Neural progenitor cell (in vitro differentiated cells): ENCODE measurements at regions not wholly inside any gene's neighbourhood (a gene's known extent, or its start where the extent isn't known, plus 50 kb on each side); places are given as distances from the start of the nearest gene placed in this dataset.

Experiments used
- DNase-seq: peaks from one replicate; pipeline ENCODE4 v3.0.0-alpha.2; 2016; ENCODE audit warnings: low spot score
- H2AFZ ChIP-seq: fragments of 200-600 bp; sonication (generic); replicated peaks from 2 replicates; pipeline ENCODE4 v1.6.1; 2016; ENCODE audit warnings: antibody characterized with exemption
- H3F3A ChIP-seq: fragments of 200-600 bp; sonication (generic); 2 replicates; pipeline ENCODE4 v1.6.1; 2016; ENCODE audit warnings: antibody characterized with exemption, low read depth
- H3K27ac ChIP-seq: fragments of 200-600 bp; sonication (generic); 2 replicates; pipeline ENCODE4 v1.5.1; 2016; ENCODE audit warnings: mild to moderate bottlenecking
- H3K27me3 ChIP-seq: fragments of 200-600 bp; sonication (generic); 2 replicates; pipeline ENCODE4 v1.6.1; 2016; ENCODE audit warnings: mild to moderate bottlenecking, moderate library complexity
- H3K36me3 ChIP-seq: fragments of 200-600 bp; sonication (generic); 2 replicates; pipeline ENCODE4 v1.5.1; 2016
- H3K4me1 ChIP-seq: fragments of 200-600 bp; sonication (generic); 2 replicates; pipeline ENCODE4 v1.6.1; 2016; ENCODE audit warnings: mixed run types
- H3K4me2 ChIP-seq: fragments of 200-600 bp; sonication (generic); 2 replicates; pipeline ENCODE4 v1.6.1; 2016
- H3K4me3 ChIP-seq: fragments of 200-600 bp; sonication (generic); 2 replicates; pipeline ENCODE4 v1.5.1; 2016
- H3K79me2 ChIP-seq: fragments of 200-600 bp; sonication (generic); 2 replicates; pipeline ENCODE4 v1.6.1; 2016; ENCODE audit warnings: low read depth
- H3K9ac ChIP-seq: fragments of 200-600 bp; sonication (generic); 2 replicates; pipeline ENCODE4 v1.6.1; 2016
- H3K9me3 ChIP-seq: fragments of 200-600 bp; sonication (generic); 2 replicates; pipeline ENCODE4 v1.5.1; 2016; ENCODE audit warnings: low read depth
- H4K20me1 ChIP-seq: fragments of 200-600 bp; sonication (generic); 2 replicates; pipeline ENCODE4 v1.6.1; 2016; ENCODE audit warnings: low read depth
- H3K27ac Mint-ChIP-seq: 3 replicates; pipeline ENCODE4 v1.8.0; 2021; ENCODE audit warnings: mixed read lengths
- H3K27me3 Mint-ChIP-seq: 2 replicates; pipeline ENCODE4 v1.8.0; 2022; ENCODE audit warnings: low read depth, mild to moderate bottlenecking, inconsistent platforms, moderate library complexity, mixed read lengths; ENCODE audit not compliant: insufficient read depth
- H3K36me3 Mint-ChIP-seq: 3 replicates; pipeline ENCODE4 v1.8.0; 2021; ENCODE audit warnings: mixed read lengths
- H3K4me1 Mint-ChIP-seq: 3 replicates; pipeline ENCODE4 v1.8.0; 2021; ENCODE audit warnings: mixed read lengths
- H3K4me3 Mint-ChIP-seq: 3 replicates; pipeline ENCODE4 v1.8.0; 2021; ENCODE audit warnings: mild to moderate bottlenecking, moderate library complexity, mixed read lengths
- H3K9me3 Mint-ChIP-seq: 3 replicates; pipeline ENCODE4 v1.8.0; 2020; ENCODE audit warnings: mixed read lengths
- CTCF ChIP-seq: fragments of 200-600 bp; sonication (generic); IDR thresholded peaks from 2 replicates; pipeline ENCODE4 v1.5.1; 2017; ENCODE audit warnings: antibody characterized with exemption, mild to moderate bottlenecking
- EZH2 ChIP-seq: fragments of 200-600 bp; sonication (generic); IDR thresholded peaks from 2 replicates; pipeline ENCODE4 v1.6.1; 2017; ENCODE audit warnings: antibody characterized with exemption, mild to moderate bottlenecking, moderate library complexity
- EZH2phosphoT487 ChIP-seq: fragments of 200-600 bp; sonication (generic); IDR thresholded peaks from 2 replicates; pipeline ENCODE4 v1.6.1; 2017; ENCODE audit warnings: antibody characterized with exemption

- TF ChIP-seq CTCF: no peak
- no peak for TF ChIP-seq EZH2phosphoT487
- H3K4me1 ChIP-seq: no peaks in the 10 kb centered on the region
- no peak overlapping the region for H3K4me2 ChIP-seq
- no peaks in the 10 kb centered on the region for H3K36me3 Mint-ChIP-seq
- no peak overlapping the region for H3K4me3 Mint-ChIP-seq
- no peaks in the 10 kb centered on the region for H3K27me3 Mint-ChIP-seq
- H3K9ac ChIP-seq: no peak overlapping the region
- H3F3A ChIP-seq: no peaks in the 10 kb centered on the region
- no peaks in the 10 kb centered on the region for H3K27me3 ChIP-seq
- H2AFZ ChIP-seq: no peak overlapping the region
- no peaks in the 10 kb centered on the region for H3K9me3 ChIP-seq
- no peaks in the 10 kb centered on the region for H4K20me1 ChIP-seq
- no peaks in the 10 kb centered on the region for H3K36me3 ChIP-seq
- H3K9me3 Mint-ChIP-seq: peaks cover 2% of the 10 kb centered on the region
- H3K4me1 Mint-ChIP-seq: no peaks in the 10 kb centered on the region
- H3K4me3 ChIP-seq: no peak overlapping the region
- H3K79me2 ChIP-seq: no peaks in the 10 kb centered on the region
- no peak overlapping the region for H3K27ac Mint-ChIP-seq
- DNase-seq: no peak
- H3K27ac ChIP-seq: no peak overlapping the region
Observed at GRCh38 chr15:94127006-94127405, 104.4 kb upstream of the MCTP2 start.

GRCh38 chr15:94125698-94126097 lies 105.7 kb upstream of the MCTP2 start:
- no peaks in the 10 kb centered on the region for H3K9me3 Mint-ChIP-seq
- no peak overlapping the region for H3K9ac ChIP-seq
- H3K9me3 ChIP-seq: no peaks in the 10 kb centered on the region
- H3K36me3 Mint-ChIP-seq: no peaks in the 10 kb centered on the region
- TF ChIP-seq EZH2phosphoT487: no peak
- TF ChIP-seq EZH2: no peak
- no peak for TF ChIP-seq CTCF
- no peaks in the 10 kb centered on the region for H4K20me1 ChIP-seq
- H3K79me2 ChIP-seq: no peaks in the 10 kb centered on the region
- no peaks in the 10 kb centered on the region for H3K27me3 Mint-ChIP-seq
- H3K36me3 ChIP-seq: no peaks in the 10 kb centered on the region
- H3K4me3 ChIP-seq: no peak overlapping the region
- no peaks in the 10 kb centered on the region for H3F3A ChIP-seq
- no peak overlapping the region for H3K27ac ChIP-seq
- H3K4me1 ChIP-seq: no peaks in the 10 kb centered on the region
- H2AFZ ChIP-seq: no peak overlapping the region
- H3K4me1 Mint-ChIP-seq: no peaks in the 10 kb centered on the region
- DNase-seq: no peak
- H3K27me3 ChIP-seq: no peaks in the 10 kb centered on the region
- H3K27ac Mint-ChIP-seq: no peak overlapping the region
- no peak overlapping the region for H3K4me3 Mint-ChIP-seq
- no peak overlapping the region for H3K4me2 ChIP-seq

GRCh38 chr15:94125156-94125555 lies 106.2 kb upstream of the MCTP2 start:
- Histone ChIP-seq H3K27me3 (no peaks in the 10 kb centered on the region), H3F3A (no peaks in the 10 kb centered on the region), H3K36me3 (no peaks in the 10 kb centered on the region), H3K79me2 (no peaks in the 10 kb centered on the region), H3K4me1 (no peaks in the 10 kb centered on the region), H2AFZ (no peak overlapping the region), H3K4me3 (no peak overlapping the region), H3K27ac (no peak overlapping the region), H3K9me3 (no peaks in the 10 kb centered on the region), H3K9ac (no peak overlapping the region), H3K4me2 (no peak overlapping the region), H4K20me1 (no peaks in the 10 kb centered on the region)
- no peak for DNase-seq
- Mint-ChIP-seq H3K9me3 (no peaks in the 10 kb centered on the region), H3K36me3 (no peaks in the 10 kb centered on the region), H3K4me1 (no peaks in the 10 kb centered on the region), H3K27ac (no peak overlapping the region), H3K27me3 (no peaks in the 10 kb centered on the region), H3K4me3 (no peak overlapping the region)
- no peak for TF ChIP-seq CTCF
- no peak for TF ChIP-seq EZH2phosphoT487

GRCh38 chr15:94122516-94122915 lies 108.8 kb upstream of the MCTP2 start:
- Histone ChIP-seq H4K20me1 (no peaks in the 10 kb centered on the region), H3K27me3 (no peaks in the 10 kb centered on the region), H3K4me1 (peaks cover 12% of the 10 kb centered on the region), H3K4me3 (no peak overlapping the region), H3K4me2 (no peak overlapping the region), H3F3A (peaks cover 6% of the 10 kb centered on the region), H3K27ac (no peak overlapping the region), H3K9ac (no peak overlapping the region), H3K79me2 (no peaks in the 10 kb centered on the region), H2AFZ (no peak overlapping the region), H3K9me3 (no peaks in the 10 kb centered on the region), H3K36me3 (no peaks in the 10 kb centered on the region)
- H3K36me3 Mint-ChIP-seq: no peaks in the 10 kb centered on the region
- H3K4me1 Mint-ChIP-seq: peaks cover 4% of the 10 kb centered on the region
- H3K27me3 Mint-ChIP-seq: no peaks in the 10 kb centered on the region
- H3K4me3 Mint-ChIP-seq: no peak overlapping the region
- H3K27ac Mint-ChIP-seq: no peak overlapping the region
- DNase-seq: no peak
- TF ChIP-seq EZH2: no peak
- no peak for TF ChIP-seq CTCF
- TF ChIP-seq EZH2phosphoT487: no peak
- no peaks in the 10 kb centered on the region for H3K9me3 Mint-ChIP-seq
